IMR-90 (cell line): ENCODE measurements at regions not wholly inside any gene's neighbourhood (a gene's known extent, or its start where the extent isn't known, plus 50 kb on each side); places are given as distances from the start of the nearest gene placed in this dataset.

Source experiments
- ATAC-seq: fragments of 200-7000 bp; cut with Tn5 transposase; 2 replicates; pipeline ENCODE4 v1.9.1; 2020; ENCODE audit warnings: low read depth, mild to moderate bottlenecking, moderate library complexity
- BruUV-seq: library from RNA; stranded (reverse); fragments of 400-500 nt; replicated peaks from 2 replicates; lab custom pipeline; 2021; lab: Mats Ljungman, UMichigan
- CTCF ChIA-PET: fragments of 300-600 bp; formaldehyde crosslinking; extraction: SDS; loops from one replicate; lab custom pipeline; 2021; ENCODE audit warnings: antibody characterized with exemption; lab: Yijun Ruan, JAX
- POLR2A ChIA-PET: fragments of 300-600 bp; sonication (Branson Sonifier 250); formaldehyde crosslinking; loops from one replicate; lab custom pipeline; 2022; ENCODE audit warnings: antibody characterized with exemption; ENCODE audit not compliant: unreplicated experiment; lab: Charles Lee
- DNase-seq: peaks from one replicate; pipeline ENCODE4 v3.0.0; 2013
- H2AFZ ChIP-seq: replicated peaks from 2 replicates; pipeline ENCODE3; 2013; ENCODE audit warnings: low read length, mild to moderate bottlenecking; ENCODE audit not compliant: poor library complexity
- H2AK5ac ChIP-seq: 2 replicates; pipeline ENCODE4 v1.6.1; 2013; ENCODE audit warnings: low read depth, low read length, inconsistent platforms
- H2AK9ac ChIP-seq: replicated peaks from 2 replicates; pipeline ENCODE3; 2013; ENCODE audit warnings: mild to moderate bottlenecking, low read depth, low read length, moderate library complexity; ENCODE audit not compliant: poor library complexity
- H2BK120ac ChIP-seq: 2 replicates; pipeline ENCODE4 v1.6.1; 2013; ENCODE audit warnings: low read depth, low read length, inconsistent platforms
- H2BK15ac ChIP-seq: 3 replicates; pipeline ENCODE4 v1.6.1; 2013; ENCODE audit warnings: low read depth, low read length, inconsistent platforms
- H2BK20ac ChIP-seq: 2 replicates; pipeline ENCODE4 v1.6.1; 2013; ENCODE audit warnings: low read depth, mild to moderate bottlenecking, inconsistent platforms, low read length, moderate library complexity
- H2BK5ac ChIP-seq: 2 replicates; pipeline ENCODE4 v1.6.1; 2013; ENCODE audit warnings: mild to moderate bottlenecking, low read depth, low read length, inconsistent platforms; ENCODE audit not compliant: poor library complexity, severe bottlenecking
- H3K14ac ChIP-seq: replicated peaks from 2 replicates; pipeline ENCODE4 v1.6.1; 2013; ENCODE audit warnings: low read depth, low read length, inconsistent platforms
- H3K18ac ChIP-seq: 2 replicates; pipeline ENCODE4 v1.6.1; 2013; ENCODE audit warnings: low read depth, low read length, control low read depth
- H3K23ac ChIP-seq: 2 replicates; pipeline ENCODE4 v1.6.1; 2013; ENCODE audit warnings: low read depth, low read length, inconsistent platforms
- H3K27ac ChIP-seq: 2 replicates; pipeline ENCODE4 v1.5.1; 2013; ENCODE audit warnings: mild to moderate bottlenecking, control low read depth, low read length; ENCODE audit not compliant: insufficient read depth
- H3K27me3 ChIP-seq: 2 replicates; pipeline ENCODE4 v1.6.1; 2013; ENCODE audit warnings: low read length; ENCODE audit not compliant: control insufficient read depth, insufficient read depth
- H3K36me3 ChIP-seq: 2 replicates; pipeline ENCODE4 v1.6.1; 2013; ENCODE audit warnings: low read length, mixed read lengths; ENCODE audit not compliant: control insufficient read depth, insufficient read depth
- H3K4ac ChIP-seq: 2 replicates; pipeline ENCODE4 v1.6.1; 2013; ENCODE audit warnings: low read depth, low read length, inconsistent platforms
- H3K4me1 ChIP-seq: 2 replicates; pipeline ENCODE4 v1.6.1; 2013; ENCODE audit warnings: low read length, mixed read lengths; ENCODE audit not compliant: control insufficient read depth, insufficient read depth
- H3K4me2 ChIP-seq: 2 replicates; pipeline ENCODE4 v1.6.1; 2013; ENCODE audit warnings: low read depth, mild to moderate bottlenecking, control low read depth, low read length, moderate library complexity
- H3K4me3 ChIP-seq: 2 replicates; pipeline ENCODE4 v1.5.1; 2013; ENCODE audit warnings: low read depth, mild to moderate bottlenecking, control low read depth, low read length, moderate library complexity; ENCODE audit not compliant: insufficient read depth
- H3K56ac ChIP-seq: 2 replicates; pipeline ENCODE4 v1.6.1; 2013; ENCODE audit warnings: low read length, inconsistent platforms; ENCODE audit not compliant: insufficient read depth; ENCODE audit errors: extremely low read depth
- H3K79me1 ChIP-seq, 2 experiments: 2 replicates each; pipeline ENCODE4 v1.6.1; 2013; ENCODE audit warnings: low read length in 2 of 2, inconsistent platforms in 1 of 2, low read depth in 1 of 2
- H3K9ac ChIP-seq: 2 replicates; pipeline ENCODE4 v1.6.1; 2013; ENCODE audit warnings: low read depth, low read length, control low read depth
- H3K9me1 ChIP-seq: 2 replicates; pipeline ENCODE4 v1.6.1; 2013; ENCODE audit warnings: low read length, inconsistent platforms; ENCODE audit not compliant: insufficient read depth
- H3K9me3 ChIP-seq: 2 replicates; pipeline ENCODE4 v1.6.1; 2013; ENCODE audit warnings: low read length; ENCODE audit not compliant: control insufficient read depth, insufficient read depth
- H4K20me1 ChIP-seq: 2 replicates; pipeline ENCODE4 v1.6.1; 2013; ENCODE audit warnings: low read length, inconsistent platforms; ENCODE audit not compliant: insufficient read depth
- H4K5ac ChIP-seq: 2 replicates; pipeline ENCODE4 v1.6.1; 2013; ENCODE audit warnings: mild to moderate bottlenecking, low read depth, low read length, control low read depth
- H4K8ac ChIP-seq, 2 experiments: 2 replicates each; pipeline ENCODE4 v1.6.1; 2013; ENCODE audit warnings: low read depth in 2 of 2, low read length in 2 of 2, control low read depth in 1 of 2, inconsistent platforms in 1 of 2
- H4K91ac ChIP-seq: 2 replicates; pipeline ENCODE4 v1.6.1; 2013; ENCODE audit warnings: low read depth, low read length, inconsistent platforms; ENCODE audit not compliant: insufficient read depth
- BHLHE40 ChIP-seq: fragments of 150-350 bp; IDR thresholded peaks from 2 replicates; pipeline ENCODE4 v1.6.1; 2016; ENCODE audit warnings: mild to moderate bottlenecking, low read depth, low read length
- CHD1 ChIP-seq: IDR thresholded peaks from 2 replicates; pipeline ENCODE4 v1.6.1; 2012; ENCODE audit warnings: low read depth, low read length, improper control_type of control experiment
- FOS ChIP-seq: fragments of 150-350 bp; IDR thresholded peaks from 2 replicates; pipeline ENCODE4 v1.6.1; 2016; ENCODE audit warnings: low read depth, low read length
- MAZ ChIP-seq: IDR thresholded peaks from 2 replicates; pipeline ENCODE4 v1.6.1; 2012; ENCODE audit warnings: low read depth, mild to moderate bottlenecking, low read length, improper control_type of control experiment, moderate library complexity, borderline replicate concordance
- MXI1 ChIP-seq: IDR thresholded peaks from 2 replicates; pipeline ENCODE4 v1.6.1; 2012; ENCODE audit warnings: low read depth, mild to moderate bottlenecking, low read length, moderate library complexity, borderline replicate concordance
- POLR2A ChIP-seq: IDR thresholded peaks from 2 replicates; pipeline ENCODE4 v1.6.1; 2012; ENCODE audit warnings: mild to moderate bottlenecking, low read depth, low read length
- RAD21 ChIP-seq: IDR thresholded peaks from 2 replicates; pipeline ENCODE4 v1.6.1; 2012; ENCODE audit warnings: low read length, improper control_type of control experiment
- RFX5 ChIP-seq: IDR thresholded peaks from 2 replicates; pipeline ENCODE4 v1.8.0; 2012; ENCODE audit warnings: low read depth, mild to moderate bottlenecking, low read length, moderate library complexity
- SMC3 ChIP-seq: fragments of 150-350 bp; IDR thresholded peaks from 2 replicates; pipeline ENCODE4 v1.6.1; 2016; ENCODE audit warnings: low read depth, mild to moderate bottlenecking, antibody characterized with exemption, low read length, moderate library complexity
- USF2 ChIP-seq: fragments of 150-350 bp; IDR thresholded peaks from 2 replicates; pipeline ENCODE4 v1.6.1; 2017; ENCODE audit warnings: mild to moderate bottlenecking, antibody characterized with exemption, low read length, low read depth
- WGBS, 2 experiments: methylation state at CpG; one replicate each; pipeline versions ENCODE4 v1.1.5 to v1.1.7; 2013; ENCODE audit warnings: missing lambda C conversion rate in 2 of 2; ENCODE audit not compliant: insufficient read length in 1 of 2; ENCODE audit errors: extremely low coverage in 2 of 2; 5-methylcytosine and 5-hydroxymethylcytosine counted together
- dilution Hi-C: fragments of 300-500 bp; cut with HindIII; formaldehyde crosslinking; loops from one replicate; pipeline ENCODE4 v1.14.3; 2018; ENCODE audit warnings: low sequenced_read_pairs; ENCODE audit not compliant: unreplicated experiment
- in situ Hi-C: fragments of 300-500 bp; cut with MboI; formaldehyde crosslinking; loops from 3 replicates; pipeline ENCODE4 v1.14.3; 2019; ENCODE audit warnings: low sequenced_read_pairs, inconsistent platforms, mixed read lengths
- intact Hi-C: fragments of 100-400 bp; cut with micrococcal nuclease; formaldehyde crosslinking; loops from 2 replicates; pipeline ENCODE4 v1.10.0; 2022

DNA sequence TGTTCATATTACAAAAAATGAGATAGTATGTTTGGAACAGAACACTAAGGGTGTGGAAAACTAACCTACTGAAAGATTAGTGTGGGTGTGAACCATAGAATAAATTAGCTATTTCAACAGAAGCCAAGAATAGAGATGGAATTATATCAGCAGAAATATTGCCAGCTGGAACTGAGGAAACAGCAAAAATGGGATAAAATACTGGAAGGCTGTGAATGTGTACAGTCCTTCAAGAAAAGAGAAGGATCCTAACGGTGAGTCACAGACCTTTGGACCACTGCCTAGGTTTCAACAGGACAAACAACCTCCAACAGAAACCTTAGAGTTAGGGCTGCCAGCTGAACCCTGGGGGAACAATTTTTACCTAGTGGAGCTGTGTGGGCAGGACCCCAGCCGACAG, 395.0 kb downstream of the ZWINT start:
- ATAC-seq (no peak), DNase-seq (no peak)
- H3K4me3 ChIP-seq: no peak overlapping the region
- TF ChIP-seq USF2: no peak
- no peak for TF ChIP-seq SMC3
- TF ChIP-seq POLR2A: no peak
- TF ChIP-seq FOS: no peak
- TF ChIP-seq CHD1: no peak
- no peak for TF ChIP-seq MAZ
- no peak for TF ChIP-seq MXI1
- no peak for TF ChIP-seq RFX5
- TF ChIP-seq RAD21: no peak
- TF ChIP-seq BHLHE40: no peak
- H4K20me1 ChIP-seq: no peaks in the 10 kb centered on the region
- CTCF ChIA-PET: interaction anchor here (1.0 kb wide), 1 partner anchor 17 kb away, joined by 3 read pairs; no protein-coding TSS in a partner anchor
- H2BK5ac ChIP-seq: no peak overlapping the region
- POLR2A ChIA-PET: no interaction called here
- no peaks in the 10 kb centered on the region for H3K4me1 ChIP-seq
- H3K14ac ChIP-seq: no peak overlapping the region
- H3K9me3 ChIP-seq: peaks cover 4% of the 10 kb centered on the region
- dilution Hi-C loops (no loop called here), in situ Hi-C loops (no loop called here), intact Hi-C loops (no loop called here)
- H2BK20ac ChIP-seq: no peak overlapping the region
- H3K4ac ChIP-seq: no peak overlapping the region
- H3K4me2 ChIP-seq: no peak overlapping the region
- BruUV-seq: no TSS peak
- H3K36me3 ChIP-seq: no peaks in the 10 kb centered on the region
- H3K9ac ChIP-seq: no peak overlapping the region
- no CpG with 5 or more reads among the region's 2 CpGs for WGBS, 2 experiments
- H3K27me3 ChIP-seq: no peaks in the 10 kb centered on the region
- no peak overlapping the region for H3K27ac ChIP-seq
- H2AK9ac ChIP-seq: no peak overlapping the region
- no peak overlapping the region for H4K8ac ChIP-seq
- no peak overlapping the region for H2AFZ ChIP-seq
- no peak overlapping the region for H3K23ac ChIP-seq
- no peak overlapping the region for H2BK120ac ChIP-seq
- H3K18ac ChIP-seq: no peak overlapping the region
- no peak overlapping the region for H4K91ac ChIP-seq
- no peak overlapping the region for H2AK5ac ChIP-seq
- H3K79me1 ChIP-seq: no peaks in the 10 kb centered on the region
- no peak overlapping the region for H3K56ac ChIP-seq
- H3K9me1 ChIP-seq: no peaks in the 10 kb centered on the region
- H4K5ac ChIP-seq: no peak overlapping the region
- H2BK15ac ChIP-seq: no peak overlapping the region
